GM12878 (cell line): ENCODE measurements at regions not wholly inside any gene's neighbourhood (a gene's known extent, or its start where the extent isn't known, plus 50 kb on each side); places are given as distances from the start of the nearest gene placed in this dataset.
A peak's percentile ranks its signal among the peaks of the same experiment; 100 is the strongest.

ENCODE experiments used
- ATAC-seq: fragments of 200-7000 bp; cut with Tn5 transposase; 3 replicates; pipeline ENCODE4 v1.9.1; 2020; ENCODE audit warnings: mild to moderate bottlenecking, moderate library complexity
- BruUV-seq: library from RNA; stranded (reverse); fragments of 400-500 nt; replicated peaks from 2 replicates; lab custom pipeline; 2021; lab: Mats Ljungman, UMichigan
- CTCF ChIA-PET: fragments of 300-600 bp; sonication (Branson Sonifier 250); formaldehyde crosslinking; extraction: SDS; loops from one replicate; lab custom pipeline; 2021; ENCODE audit warnings: inconsistent platforms; lab: Yijun Ruan, JAX
- POLR2A ChIA-PET: fragments of 350-600 bp; formaldehyde crosslinking; extraction: SDS; loops from one replicate; lab custom pipeline; 2021; ENCODE audit warnings: inconsistent platforms; lab: Charles Lee
- RAD21 ChIA-PET: fragments of 300-600 bp; sonication (Branson Sonifier 250); formaldehyde crosslinking; loops from one replicate; lab custom pipeline; 2023; ENCODE audit warnings: antibody characterized with exemption; ENCODE audit not compliant: unreplicated experiment; lab: Charles Lee
- SMC1A ChIA-PET: fragments of 300-600 bp; sonication (Branson Sonifier 250); formaldehyde crosslinking; loops from one replicate; lab custom pipeline; 2023; ENCODE audit not compliant: unreplicated experiment, uncharacterized antibody; lab: Charles Lee
- DNase-seq: peaks from one replicate; pipeline ENCODE4 v3.0.0-alpha.2; 2011; ENCODE audit warnings: low read depth, low spot score
- FAIRE-seq: peaks from 3 replicates; lab custom pipeline; 2011; peaks lifted over from hg19 to GRCh38; lab: Jason Lieb, UNC
- H2AFZ ChIP-seq: 2 replicates; pipeline ENCODE4 v1.6.0; 2011; ENCODE audit warnings: low read depth, low read length, control low read depth; ENCODE audit not compliant: control insufficient read depth
- H3K27ac ChIP-seq: 2 replicates; pipeline ENCODE4 v1.5.1; 2011; ENCODE audit warnings: control low read depth; ENCODE audit not compliant: control insufficient read depth, insufficient read depth
- H3K27me3 ChIP-seq, 2 experiments: replicated peaks in 1 of 2; 2 replicates each; pipeline versions ENCODE4 v1.6.0 to v1.6.1; 2011; ENCODE audit warnings: low read length in 1 of 2; ENCODE audit not compliant: control insufficient read depth in 2 of 2, insufficient read depth in 2 of 2
- H3K36me3 ChIP-seq, 2 experiments: 2 replicates each; pipeline ENCODE4 v1.5.1; 2011; ENCODE audit warnings: low read length in 1 of 2; ENCODE audit not compliant: control insufficient read depth in 2 of 2, insufficient read depth in 2 of 2
- H3K4me1 ChIP-seq: 2 replicates; pipeline ENCODE4 v1.6.1; 2011; ENCODE audit warnings: mild to moderate bottlenecking, low read length, moderate library complexity, mixed read lengths; ENCODE audit not compliant: control insufficient read depth, insufficient read depth
- H3K4me2 ChIP-seq: 2 replicates; pipeline ENCODE4 v1.6.0; 2011; ENCODE audit warnings: control low read depth; ENCODE audit not compliant: control insufficient read depth, insufficient read depth
- H3K4me3 ChIP-seq: fragments of 200-600 bp; sonication (generic); 2 replicates; pipeline ENCODE4 v1.5.1; 2016
- H3K79me2 ChIP-seq: 2 replicates; pipeline ENCODE4 v1.6.0; 2011; ENCODE audit warnings: low read length; ENCODE audit not compliant: control insufficient read depth, insufficient read depth
- H3K9ac ChIP-seq: 2 replicates; pipeline ENCODE4 v1.8.0; 2011; ENCODE audit warnings: low read length, control low read depth, mixed read lengths; ENCODE audit not compliant: control insufficient read depth, insufficient read depth
- H3K9me3 ChIP-seq: replicated peaks from 3 replicates; pipeline ENCODE4 v1.5.1; 2011; ENCODE audit warnings: mild to moderate bottlenecking, low read length; ENCODE audit not compliant: control insufficient read depth, insufficient read depth
- H4K20me1 ChIP-seq: 2 replicates; pipeline ENCODE4 v1.6.0; 2011; ENCODE audit not compliant: control insufficient read depth, insufficient read depth
- BACH1 ChIP-seq: fragments of 450-650 bp; IDR thresholded peaks from 2 replicates; pipeline ENCODE4 v1.6.1; 2017; ENCODE audit warnings: mild to moderate bottlenecking, borderline replicate concordance
- CBX5 ChIP-seq: sonication (generic); IDR thresholded peaks from 2 replicates; pipeline ENCODE4 v1.6.1; 2016; ENCODE audit warnings: low read depth, moderate library complexity, mild to moderate bottlenecking, inconsistent platforms
- CHD4 ChIP-seq: fragments of 200-600 bp; sonication (generic); IDR thresholded peaks from 2 replicates; pipeline ENCODE4 v1.6.1; 2016; ENCODE audit warnings: mild to moderate bottlenecking
- FOXM1 ChIP-seq: IDR thresholded peaks from 2 replicates; pipeline ENCODE4 v1.6.1; 2012; ENCODE audit warnings: low read depth, mild to moderate bottlenecking, inconsistent platforms, low read length, moderate library complexity
- HDAC2 ChIP-seq: fragments of 200-600 bp; sonication (generic); IDR thresholded peaks from 2 replicates; pipeline ENCODE4 v1.6.1; 2017
- LARP7 ChIP-seq: fragments of 450-650 bp; IDR thresholded peaks from 2 replicates; pipeline ENCODE4 v1.6.1; 2017; ENCODE audit warnings: mild to moderate bottlenecking
- MTA3 ChIP-seq: IDR thresholded peaks from 2 replicates; pipeline ENCODE4 v1.6.1; 2012; ENCODE audit warnings: low read length, inconsistent platforms, borderline replicate concordance
- NFYB ChIP-seq: IDR thresholded peaks from 2 replicates; pipeline ENCODE4 v1.6.1; 2011; ENCODE audit warnings: low read depth, mild to moderate bottlenecking, low read length, improper control_type of control experiment, moderate library complexity; ENCODE audit not compliant: insufficient read depth
- NR2C1 ChIP-seq: fragments of 450-650 bp; IDR thresholded peaks from 2 replicates; pipeline ENCODE4 v1.6.1; 2017; ENCODE audit warnings: antibody characterized with exemption, mild to moderate bottlenecking, moderate library complexity
- PBX3 ChIP-seq: IDR thresholded peaks from 2 replicates; pipeline ENCODE4 v1.6.1; 2011; ENCODE audit warnings: mild to moderate bottlenecking, low read depth, low read length, moderate library complexity; ENCODE audit not compliant: insufficient replicate concordance
- POU2F2 ChIP-seq: IDR thresholded peaks from 3 replicates; pipeline ENCODE4 v1.6.1; 2011; ENCODE audit warnings: low read depth, mild to moderate bottlenecking, low read length, borderline replicate concordance
- RB1 ChIP-seq: fragments of 450-650 bp; formaldehyde crosslinking; IDR thresholded peaks from 2 replicates; pipeline ENCODE4 v1.6.1; 2017; ENCODE audit warnings: mild to moderate bottlenecking, borderline replicate concordance
- REST ChIP-seq: IDR thresholded peaks from 2 replicates; pipeline ENCODE4 v1.6.1; 2012; ENCODE audit warnings: mild to moderate bottlenecking, low read depth, low read length
- RFX5 ChIP-seq: IDR thresholded peaks from 2 replicates; pipeline ENCODE4 v1.6.1; 2011; ENCODE audit warnings: low read depth, low read length, improper control_type of control experiment
- SREBF2 ChIP-seq: IDR thresholded peaks from 2 replicates; pipeline ENCODE4 v1.6.1; 2012; ENCODE audit warnings: mild to moderate bottlenecking, low read length
- SUZ12 ChIP-seq: fragments of 200-600 bp; sonication (generic); IDR thresholded peaks from one replicate; pipeline ENCODE4 v1.6.1; 2018; ENCODE audit warnings: antibody characterized with exemption, mild to moderate bottlenecking; ENCODE audit not compliant: unreplicated experiment
- ZNF217 ChIP-seq: fragments of 450-650 bp; IDR thresholded peaks from 2 replicates; pipeline ENCODE4 v1.6.1; 2017; ENCODE audit warnings: antibody characterized with exemption, mild to moderate bottlenecking
- WGBS: methylation state at CpG from one replicate; pipeline ENCODE4 v1.1.6; 2016; ENCODE audit warnings: low lambda C conversion rate; ENCODE audit not compliant: insufficient replicate concordance, insufficient coverage; ENCODE audit errors: missing lambda C conversion rate; 5-methylcytosine and 5-hydroxymethylcytosine counted together
- in situ Hi-C: fragments of 300-500 bp; cut with MboI; formaldehyde crosslinking; loops from 9 replicates; pipeline ENCODE4 v1.14.3; 2018; ENCODE audit warnings: mixed read lengths
- intact Hi-C: fragments of 100-400 bp; cut with micrococcal nuclease; formaldehyde crosslinking; loops from one replicate; pipeline ENCODE4 v1.14.2; 2022; ENCODE audit not compliant: unreplicated experiment

- ChIA-PET RAD21 (no interaction called here), CTCF (interaction anchor here (2.3 kb wide), 1 partner anchor 48 kb away, joined by 8 read pairs; no protein-coding TSS in a partner anchor), POLR2A (no interaction called here), SMC1A (interaction anchor here (1.1 kb wide), 1 partner anchor 48 kb away, joined by 5 read pairs; no protein-coding TSS in a partner anchor)
- TF ChIP-seq NR2C1 (no peak), REST (no peak), FOXM1 (no peak), BACH1 (no peak), CHD4 (no peak), ZNF217 (no peak), RB1 (no peak), CBX5 (no peak), SUZ12 (no peak), NFYB (no peak), RFX5 (no peak), PBX3 (no peak), MTA3 (no peak), LARP7 (no peak), HDAC2 (no peak), SREBF2 (no peak), POU2F2 (no peak)
- Histone ChIP-seq H3K9ac (no peak overlapping the region), H3K27me3 (no peaks in the 10 kb centered on the region), H3K4me1 (peaks cover 4% of the 10 kb centered on the region), H2AFZ (no peak overlapping the region), H3K79me2 (no peaks in the 10 kb centered on the region), H3K4me3 (no peak overlapping the region), H3K4me2 (no peak overlapping the region), H3K9me3 (no peaks in the 10 kb centered on the region), H3K27ac (no peak overlapping the region), H3K36me3 (no peaks in the 10 kb centered on the region), H4K20me1 (no peaks in the 10 kb centered on the region)
- 31% methylated on average over 10 of the region's 10 CpGs for WGBS
- no peak for FAIRE-seq
- ATAC-seq = peak; percentile 64
- BruUV-seq = no TSS peak
- intact Hi-C loops = no loop called here
- DNase-seq = no peak
- in situ Hi-C loops = no loop called here
Observed at GRCh38 chr9:92187989-92188714, 72.9 kb upstream of the SPTLC1 start.
